Astrocyte of the hippocampus (primary cell): ENCODE measurements at regions not wholly inside any gene's neighbourhood (a gene's known extent, or its start where the extent isn't known, plus 50 kb on each side); places are given as distances from the start of the nearest gene placed in this dataset.

Experiments used
- DNase-seq: peaks from one replicate; pipeline ENCODE4 v3.0.0; 2011; ENCODE audit warnings: low read depth, low spot score

GRCh38 chr3:124276539-124277143 is 284.7 kb upstream of the ROPN1 start:
- DNase-seq: no peak

- DNase-seq: peak; percentile 88
These were observed 285.4 kb upstream of the ROPN1 start for GRCh38 chr3:124277144-124277890.

GRCh38 chr3:124281453-124282316 is 289.8 kb upstream of the ROPN1 start:
- DNase-seq: peak; percentile 64

- DNase-seq: peak; percentile 87
These were observed 291.1 kb upstream of the ROPN1 start for GRCh38 chr3:124282751-124283651.

- no peak for DNase-seq
These were observed 291.7 kb upstream of the ROPN1 start for GRCh38 chr3:124283652-124284023.

GRCh38 chr3:124288996-124289395 is 297.1 kb upstream of the ROPN1 start:
- no peak for DNase-seq

- no peak for DNase-seq
These were observed 299.1 kb upstream of the ROPN1 start for GRCh38 chr3:124291008-124291407.

- no peak for DNase-seq
These were observed 300.4 kb upstream of the ROPN1 start for GRCh38 chr3:124292329-124292728.

GRCh38 chr3:124293584-124293983 is 301.7 kb upstream of the ROPN1 start:
- DNase-seq: no peak

- DNase-seq: peak; percentile 81
These were observed 303.4 kb upstream of the ROPN1 start for GRCh38 chr3:124295362-124295761.

GRCh38 chr3:124296406-124296805 is 304.5 kb upstream of the ROPN1 start:
- no peak for DNase-seq

- DNase-seq: no peak
These were observed 305.4 kb upstream of the ROPN1 start for GRCh38 chr3:124297062-124297980.

GRCh38 chr3:124298301-124298700 is 306.4 kb upstream of the ROPN1 start:
- no peak for DNase-seq

- peak; percentile 53 for DNase-seq
These were observed 307.0 kb upstream of the ROPN1 start for GRCh38 chr3:124298951-124299350.

- peak; percentile 40 for DNase-seq
These were observed 307.9 kb upstream of the ROPN1 start for GRCh38 chr3:124299831-124300230.

GRCh38 chr3:124300416-124300815 is 308.5 kb upstream of the ROPN1 start:
- no peak for DNase-seq

GRCh38 chr3:124303305-124303910 is 311.5 kb upstream of the ROPN1 start:
- DNase-seq: no peak

GRCh38 chr3:124306665-124307064 is 314.7 kb upstream of the ROPN1 start:
- DNase-seq: no peak

- no peak for DNase-seq
These were observed 321.7 kb upstream of the ROPN1 start for GRCh38 chr3:124313621-124314020.
